Activated T-helper 17 cell treated with anti-CD3 and anti-CD28 coated beads, Interleukin-2, amount 50 U/mL, for 72 hours (primary cell): ENCODE measurements at regions not wholly inside any gene's neighbourhood (a gene's known extent, or its start where the extent isn't known, plus 50 kb on each side); places are given as distances from the start of the nearest gene placed in this dataset.

Source experiments
- ATAC-seq: fragments of 150-1000 bp; cut with Tn5 transposase; replicated peaks from 2 replicates; pipeline ENCODE4 v1.10.0; 2021; ENCODE audit warnings: mild to moderate bottlenecking, moderate library complexity
- H3K27ac Mint-ChIP-seq: one replicate; pipeline ENCODE4 v1.8.0; 2022; ENCODE audit warnings: mixed read lengths
- H3K27me3 Mint-ChIP-seq: one replicate; pipeline ENCODE4 v1.8.0; 2022; ENCODE audit warnings: mixed read lengths
- H3K36me3 Mint-ChIP-seq: one replicate; pipeline ENCODE4 v1.8.0; 2022; ENCODE audit warnings: low read depth, mild to moderate bottlenecking, mixed read lengths
- H3K4me1 Mint-ChIP-seq: one replicate; pipeline ENCODE4 v1.8.0; 2022; ENCODE audit warnings: mixed read lengths
- H3K4me3 Mint-ChIP-seq: one replicate; pipeline ENCODE4 v1.8.0; 2022; ENCODE audit warnings: mild to moderate bottlenecking, mixed read lengths
- H3K9me3 Mint-ChIP-seq: one replicate; pipeline ENCODE4 v1.8.0; 2022; ENCODE audit warnings: mixed read lengths

DNA sequence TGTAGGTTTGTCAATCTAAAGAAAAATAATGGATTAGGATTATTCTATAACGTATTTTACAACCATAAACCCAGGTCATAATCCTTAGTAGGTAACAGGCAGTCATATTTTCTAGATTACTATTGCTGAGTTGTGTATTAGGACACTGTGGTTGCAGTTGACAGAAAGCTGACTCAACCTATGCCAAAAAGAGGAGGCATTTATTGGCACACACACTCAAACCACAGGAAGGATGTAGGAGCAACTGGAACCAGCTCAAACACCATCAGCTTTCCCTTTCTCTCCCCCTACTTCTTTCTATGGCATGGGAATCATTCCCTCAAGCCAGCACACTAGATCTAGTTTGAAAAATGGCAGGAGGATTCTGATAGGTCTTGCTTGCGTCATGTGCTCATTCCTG lies 136.4 kb upstream of the FAM9C start:
- H3K4me1 Mint-ChIP-seq = no peaks in the 10 kb centered on the region
- ATAC-seq = peak; percentile 66
- no peak overlapping the region for H3K4me3 Mint-ChIP-seq
- H3K27ac Mint-ChIP-seq = no peak overlapping the region
- no peaks in the 10 kb centered on the region for H3K36me3 Mint-ChIP-seq
- no peaks in the 10 kb centered on the region for H3K9me3 Mint-ChIP-seq
- H3K27me3 Mint-ChIP-seq = no peaks in the 10 kb centered on the region

DNA sequence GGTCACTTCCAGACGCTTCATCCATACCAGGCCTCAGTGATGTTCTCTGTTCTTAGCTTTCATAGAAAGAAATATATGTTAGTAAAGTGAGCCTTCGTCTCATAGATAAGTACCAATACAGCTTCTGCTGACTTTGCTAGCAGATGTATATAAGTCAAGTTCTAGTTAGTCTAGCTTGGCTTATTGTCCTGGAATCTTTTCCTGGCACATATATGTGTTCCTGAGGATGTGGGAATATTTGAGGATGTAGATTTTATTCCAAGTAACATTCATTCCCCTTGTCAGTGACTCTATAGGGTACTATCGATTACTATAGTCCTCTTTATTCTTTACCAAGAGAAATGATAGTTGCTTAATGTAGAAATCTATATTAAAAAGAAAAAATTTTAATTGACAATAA lies 135.2 kb upstream of the FAM9C start:
- no peaks in the 10 kb centered on the region for H3K9me3 Mint-ChIP-seq
- ATAC-seq = no peak
- H3K4me3 Mint-ChIP-seq = no peak overlapping the region
- no peaks in the 10 kb centered on the region for H3K36me3 Mint-ChIP-seq
- H3K4me1 Mint-ChIP-seq = no peaks in the 10 kb centered on the region
- H3K27me3 Mint-ChIP-seq = no peaks in the 10 kb centered on the region
- no peak overlapping the region for H3K27ac Mint-ChIP-seq

DNA sequence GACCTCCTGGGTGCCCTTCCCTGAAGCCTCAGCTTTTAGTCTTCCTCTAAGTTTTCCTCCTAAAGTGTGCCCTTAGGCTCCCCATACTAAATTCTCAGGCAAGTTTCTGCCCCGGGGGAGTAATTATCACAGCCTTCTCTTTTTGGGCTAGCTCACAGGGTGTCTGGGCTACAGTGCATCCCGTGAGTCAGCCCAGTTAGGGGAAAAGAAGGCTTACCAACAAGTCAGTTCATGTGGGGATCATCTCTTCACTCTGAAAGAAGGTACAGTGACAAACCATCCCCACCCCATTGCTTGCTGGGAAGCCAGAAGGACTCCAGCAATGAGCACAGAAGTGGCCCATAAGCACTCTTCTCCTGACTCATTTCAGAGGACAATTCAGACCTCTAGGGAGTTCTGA lies 134.7 kb upstream of the FAM9C start:
- Mint-ChIP-seq H3K4me3 (no peak overlapping the region), H3K27ac (no peak overlapping the region), H3K4me1 (no peaks in the 10 kb centered on the region), H3K27me3 (no peaks in the 10 kb centered on the region), H3K9me3 (no peaks in the 10 kb centered on the region), H3K36me3 (no peaks in the 10 kb centered on the region)
- ATAC-seq = no peak

DNA sequence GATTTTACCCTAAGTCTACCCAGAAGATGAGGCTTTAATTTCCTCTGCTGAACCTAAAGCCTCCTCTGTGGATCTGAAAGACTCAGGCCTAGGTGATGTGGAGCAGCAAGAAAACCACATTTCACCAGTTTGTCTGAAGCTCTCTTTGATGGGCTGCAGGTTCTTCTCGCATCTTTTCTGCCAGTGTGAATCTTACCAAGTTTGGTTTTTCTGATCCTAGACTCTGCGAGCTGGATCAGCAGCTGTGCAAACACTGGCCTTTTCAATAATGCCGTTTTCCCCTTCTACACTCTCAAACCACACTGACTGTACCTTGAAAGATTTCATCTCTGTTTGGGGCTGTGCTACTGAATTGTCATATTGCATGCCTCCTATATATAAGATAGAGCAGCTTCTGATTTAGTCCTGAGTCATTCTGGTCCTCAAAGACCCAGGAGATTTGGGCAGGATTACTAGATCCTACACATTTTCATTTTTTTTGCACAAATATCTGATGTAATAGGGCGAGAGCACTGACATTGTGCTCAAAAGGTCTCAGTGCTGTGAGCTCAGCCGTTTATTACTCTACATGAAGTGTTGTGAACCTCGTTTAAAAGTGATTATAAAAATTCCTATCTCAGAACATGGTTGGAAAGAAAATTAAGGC lies 133.6 kb upstream of the FAM9C start:
- H3K27me3 Mint-ChIP-seq = no peaks in the 10 kb centered on the region
- ATAC-seq = no peak
- H3K4me1 Mint-ChIP-seq = no peaks in the 10 kb centered on the region
- no peak overlapping the region for H3K27ac Mint-ChIP-seq
- no peaks in the 10 kb centered on the region for H3K9me3 Mint-ChIP-seq
- no peaks in the 10 kb centered on the region for H3K36me3 Mint-ChIP-seq
- no peak overlapping the region for H3K4me3 Mint-ChIP-seq

DNA sequence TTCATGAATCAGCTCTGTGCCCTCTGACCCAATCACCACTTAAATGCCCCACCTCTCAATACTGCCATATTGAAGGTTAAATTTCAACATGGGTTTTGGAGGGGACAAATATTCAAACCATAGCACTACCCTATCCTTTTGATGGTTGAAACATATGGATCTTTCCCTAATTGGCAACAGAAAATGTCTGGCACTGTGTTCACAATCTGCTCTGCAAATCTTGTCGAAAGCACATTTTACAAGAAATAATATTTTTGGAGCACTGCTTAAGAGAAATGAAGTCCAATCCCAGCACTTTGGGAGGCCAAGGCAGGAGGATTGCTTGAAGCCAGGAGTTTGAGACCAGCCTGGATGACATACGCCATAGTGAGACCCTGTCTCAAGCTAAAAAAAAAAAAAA lies 130.6 kb upstream of the FAM9C start:
- Mint-ChIP-seq H3K9me3 (no peaks in the 10 kb centered on the region), H3K27me3 (no peaks in the 10 kb centered on the region), H3K36me3 (no peaks in the 10 kb centered on the region), H3K4me3 (no peak overlapping the region), H3K27ac (no peak overlapping the region), H3K4me1 (no peaks in the 10 kb centered on the region)
- ATAC-seq = no peak

DNA sequence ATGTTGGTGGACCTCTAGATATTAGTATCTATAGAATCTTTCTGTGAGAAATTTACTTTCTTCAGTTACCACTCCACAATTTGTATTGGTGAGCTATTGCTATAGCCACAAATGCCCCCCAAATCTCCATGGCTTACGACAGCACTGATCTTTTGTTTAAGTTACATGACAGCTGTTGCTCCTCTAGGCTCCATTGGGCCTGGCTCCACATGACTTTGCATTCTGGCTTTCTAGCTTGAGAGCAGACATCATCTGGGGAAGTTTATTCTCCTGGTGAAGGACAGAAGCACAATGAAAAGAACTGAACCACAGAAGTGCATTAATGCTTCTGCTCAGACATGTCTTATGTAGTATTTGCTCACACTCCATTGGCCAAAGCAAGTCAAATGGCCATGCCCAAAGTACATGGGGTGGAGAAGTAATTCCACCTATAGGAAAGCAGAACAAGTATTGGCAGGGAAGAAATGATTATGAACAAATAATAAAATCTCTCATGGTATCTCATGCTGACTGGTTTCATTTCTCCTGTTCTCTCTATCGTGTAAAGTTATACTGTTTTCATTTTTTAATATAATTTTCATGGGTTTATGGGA lies 126.6 kb upstream of the FAM9C start:
- no peak overlapping the region for H3K4me3 Mint-ChIP-seq
- H3K27me3 Mint-ChIP-seq = no peaks in the 10 kb centered on the region
- no peak for ATAC-seq
- H3K9me3 Mint-ChIP-seq = peaks cover 3% of the 10 kb centered on the region
- no peaks in the 10 kb centered on the region for H3K36me3 Mint-ChIP-seq
- H3K4me1 Mint-ChIP-seq = peaks cover 15% of the 10 kb centered on the region
- no peak overlapping the region for H3K27ac Mint-ChIP-seq

DNA sequence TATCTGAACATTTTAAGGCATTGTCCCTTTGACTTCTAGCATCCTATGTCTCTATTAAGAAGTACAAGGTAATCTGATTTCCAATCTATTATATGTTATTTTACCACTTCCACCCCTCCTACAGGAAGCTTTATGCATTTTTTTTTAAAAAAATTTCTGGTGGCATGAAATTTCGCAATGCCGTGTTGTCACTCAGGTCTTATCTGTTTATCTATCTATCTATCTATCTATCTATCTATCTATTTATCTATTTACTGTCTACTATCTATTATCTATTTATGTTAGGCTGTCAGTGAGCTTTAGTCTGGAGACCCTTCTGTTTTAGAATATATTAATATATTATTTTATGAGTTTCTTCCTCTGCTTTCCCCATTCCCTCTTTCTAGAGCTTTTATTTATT lies 125.3 kb upstream of the FAM9C start:
- H3K4me3 Mint-ChIP-seq = no peak overlapping the region
- peaks cover 18% of the 10 kb centered on the region for H3K4me1 Mint-ChIP-seq
- no peak overlapping the region for H3K27ac Mint-ChIP-seq
- no peak for ATAC-seq
- peaks cover 4% of the 10 kb centered on the region for H3K9me3 Mint-ChIP-seq
- H3K36me3 Mint-ChIP-seq = no peaks in the 10 kb centered on the region
- H3K27me3 Mint-ChIP-seq = no peaks in the 10 kb centered on the region

DNA sequence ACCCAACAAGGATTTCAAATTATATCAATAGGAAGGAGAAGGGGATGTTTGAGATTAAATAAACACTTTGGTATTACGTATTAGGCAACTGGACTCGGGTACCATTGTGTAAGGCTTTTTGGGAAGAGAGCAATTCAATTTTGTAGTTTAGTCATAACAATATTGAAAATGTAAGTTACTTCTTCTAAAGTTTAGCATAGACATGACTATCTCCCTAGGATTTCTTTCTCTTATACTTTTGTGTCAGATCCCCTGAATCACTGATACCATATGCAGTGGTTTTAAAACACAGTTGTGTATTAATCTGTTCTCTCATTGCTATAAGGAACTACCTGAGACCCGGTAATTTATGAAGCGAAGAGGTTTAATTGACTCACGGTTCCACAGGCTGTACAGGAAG lies 123.8 kb upstream of the FAM9C start:
- H3K4me3 Mint-ChIP-seq = peak overlapping the region; percentile 59
- peak; percentile 91 for ATAC-seq

DNA sequence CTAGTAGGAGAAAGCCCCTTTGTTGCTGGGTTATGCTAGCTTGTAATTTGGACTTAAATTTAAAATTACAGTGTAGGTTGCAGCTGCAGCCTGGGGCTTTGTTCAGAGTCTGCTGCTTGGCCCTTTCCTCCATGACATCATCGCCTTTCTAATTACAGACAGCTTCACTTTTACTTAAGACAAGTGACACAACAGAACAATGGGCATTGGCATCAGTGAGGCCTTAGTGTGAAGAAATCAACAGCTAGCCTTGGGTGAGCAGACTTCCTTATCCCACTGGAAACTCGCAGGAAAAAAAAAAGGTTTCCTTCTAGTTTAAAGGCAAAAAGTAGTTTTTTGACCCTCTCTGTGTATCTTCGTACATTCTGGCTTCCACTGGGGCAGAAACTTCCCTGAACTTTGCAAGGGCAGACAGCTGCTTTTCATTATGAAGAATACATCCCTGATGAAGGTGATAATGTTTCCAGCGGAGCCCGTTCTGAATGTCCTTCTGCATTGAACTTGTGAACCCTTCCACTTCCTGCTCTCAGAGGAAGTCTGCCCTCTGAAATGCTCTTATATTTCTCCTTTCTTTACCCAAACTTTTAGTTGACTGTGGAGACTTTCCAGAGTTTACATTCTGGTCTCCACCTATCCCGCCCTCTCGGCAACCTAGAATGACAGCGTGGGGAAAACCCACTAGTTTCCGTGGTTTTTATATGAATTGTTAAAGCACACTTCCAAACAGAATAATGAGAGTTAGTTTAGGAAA lies 123.2 kb upstream of the FAM9C start:
- Mint-ChIP-seq H3K9me3 (peaks cover 4% of the 10 kb centered on the region), H3K27me3 (no peaks in the 10 kb centered on the region), H3K36me3 (no peaks in the 10 kb centered on the region), H3K4me1 (peaks cover 18% of the 10 kb centered on the region), H3K4me3 (peak overlapping the region; percentile 59), H3K27ac (peak overlapping the region; percentile 93)
- peak; percentile 81 for ATAC-seq

More for the DNA sequence above, 123.8 kb upstream of the FAM9C start:
- peak overlapping the region; percentile 93 for H3K27ac Mint-ChIP-seq
- H3K4me1 Mint-ChIP-seq = peaks cover 18% of the 10 kb centered on the region
- H3K27me3 Mint-ChIP-seq = no peaks in the 10 kb centered on the region
- peaks cover 4% of the 10 kb centered on the region for H3K9me3 Mint-ChIP-seq
- no peaks in the 10 kb centered on the region for H3K36me3 Mint-ChIP-seq

DNA sequence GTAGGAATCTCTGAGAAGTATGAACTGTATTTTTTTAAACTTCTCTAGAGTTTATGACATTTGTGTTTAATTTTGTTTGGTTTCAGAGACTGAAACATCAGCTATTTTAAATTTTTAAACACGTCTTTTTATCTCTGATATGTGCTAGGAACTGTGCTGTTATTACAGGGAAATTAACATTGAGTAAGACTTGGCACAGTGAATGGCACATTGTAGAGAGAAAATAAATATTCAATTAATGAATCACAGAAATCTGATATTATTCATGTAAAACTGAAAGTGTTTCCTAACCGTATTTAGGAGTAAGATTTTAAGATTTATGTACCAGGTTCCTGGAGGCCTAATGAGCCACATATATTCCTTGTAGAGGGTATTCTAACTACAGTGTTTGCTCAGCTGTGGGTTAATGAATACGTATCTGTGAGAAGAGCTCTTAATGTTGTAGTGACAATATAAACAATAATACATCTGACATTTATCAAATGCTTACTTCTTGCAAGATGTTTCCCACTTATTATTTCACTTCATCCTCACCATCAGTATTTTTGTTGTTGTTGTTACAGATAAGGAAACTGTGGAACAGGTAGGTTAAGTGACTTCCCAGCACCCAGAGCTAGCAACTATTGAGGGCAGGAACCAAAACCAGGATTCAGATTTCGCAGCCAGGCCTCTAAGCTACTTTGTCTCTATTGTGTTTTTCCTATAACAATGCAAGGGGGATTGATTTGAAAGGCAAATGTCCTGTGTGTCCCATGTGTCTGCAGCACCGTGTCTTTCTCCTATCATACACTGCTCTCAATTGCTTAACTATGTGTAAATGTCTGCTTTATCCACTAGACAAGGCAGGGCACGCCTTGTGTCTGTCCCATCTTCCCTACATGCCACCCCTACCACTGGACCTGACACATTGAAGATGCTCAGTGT lies 121.1 kb upstream of the FAM9C start:
- Mint-ChIP-seq H3K4me1 (peaks cover 18% of the 10 kb centered on the region), H3K4me3 (no peak overlapping the region), H3K27me3 (no peaks in the 10 kb centered on the region), H3K9me3 (peaks cover 4% of the 10 kb centered on the region), H3K27ac (no peak overlapping the region), H3K36me3 (no peaks in the 10 kb centered on the region)
- no peak for ATAC-seq

DNA sequence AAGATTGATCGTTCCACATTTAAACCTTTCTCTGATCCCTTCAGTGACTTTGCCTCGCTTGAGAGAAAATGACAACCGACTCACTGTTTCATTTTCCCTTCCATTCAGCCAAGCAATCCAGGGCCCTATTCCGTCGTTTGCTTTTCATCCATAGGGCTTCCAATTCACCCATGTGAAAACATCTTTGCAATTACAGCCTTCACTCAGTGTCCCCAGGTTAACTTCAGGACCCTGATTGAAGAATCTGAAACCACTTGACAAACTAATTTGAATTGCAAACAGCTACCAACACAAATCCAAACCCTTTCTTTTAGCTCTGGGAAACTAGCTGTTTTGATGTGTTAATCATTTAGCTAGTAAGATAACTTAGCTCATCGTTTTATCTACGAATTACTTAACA lies 120.2 kb upstream of the FAM9C start:
- no peak overlapping the region for H3K27ac Mint-ChIP-seq
- no peaks in the 10 kb centered on the region for H3K36me3 Mint-ChIP-seq
- H3K4me1 Mint-ChIP-seq = peaks cover 18% of the 10 kb centered on the region
- no peaks in the 10 kb centered on the region for H3K27me3 Mint-ChIP-seq
- peaks cover 4% of the 10 kb centered on the region for H3K9me3 Mint-ChIP-seq
- H3K4me3 Mint-ChIP-seq = no peak overlapping the region
- no peak for ATAC-seq

DNA sequence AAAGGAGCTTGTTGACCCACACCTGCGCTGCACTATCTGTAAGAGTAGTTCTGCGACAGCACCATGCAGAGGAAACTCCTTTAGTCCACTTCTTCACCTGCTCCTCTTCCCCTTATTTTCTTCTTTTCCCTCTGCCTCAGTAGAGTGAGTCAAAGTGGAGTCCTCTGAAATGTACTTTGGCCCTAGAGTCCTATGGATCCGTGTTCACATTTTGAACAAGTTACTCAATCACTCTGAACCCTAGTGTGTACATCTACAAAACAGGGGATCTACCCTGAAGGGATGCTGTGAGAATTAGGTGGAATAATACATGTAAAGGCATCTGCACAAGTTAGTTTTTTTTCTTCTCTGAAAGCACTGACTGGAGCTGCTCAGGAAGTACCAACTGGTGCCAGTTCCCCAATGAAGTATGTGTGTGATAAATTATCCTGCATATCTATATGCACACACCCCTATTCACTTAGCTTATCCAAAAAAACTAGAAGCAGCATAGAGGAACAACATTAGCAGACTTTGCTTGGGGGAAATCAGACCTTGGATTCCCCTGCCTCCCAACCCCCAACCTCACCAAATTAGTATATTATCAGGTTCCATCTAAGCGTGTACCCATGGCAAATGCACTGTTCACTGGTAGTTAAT lies 118.5 kb upstream of the FAM9C start:
- no peak for ATAC-seq
- no peaks in the 10 kb centered on the region for H3K36me3 Mint-ChIP-seq
- H3K27me3 Mint-ChIP-seq = no peaks in the 10 kb centered on the region
- peaks cover 4% of the 10 kb centered on the region for H3K9me3 Mint-ChIP-seq
- H3K4me1 Mint-ChIP-seq = peaks cover 10% of the 10 kb centered on the region
- H3K4me3 Mint-ChIP-seq = no peak overlapping the region
- no peak overlapping the region for H3K27ac Mint-ChIP-seq

DNA sequence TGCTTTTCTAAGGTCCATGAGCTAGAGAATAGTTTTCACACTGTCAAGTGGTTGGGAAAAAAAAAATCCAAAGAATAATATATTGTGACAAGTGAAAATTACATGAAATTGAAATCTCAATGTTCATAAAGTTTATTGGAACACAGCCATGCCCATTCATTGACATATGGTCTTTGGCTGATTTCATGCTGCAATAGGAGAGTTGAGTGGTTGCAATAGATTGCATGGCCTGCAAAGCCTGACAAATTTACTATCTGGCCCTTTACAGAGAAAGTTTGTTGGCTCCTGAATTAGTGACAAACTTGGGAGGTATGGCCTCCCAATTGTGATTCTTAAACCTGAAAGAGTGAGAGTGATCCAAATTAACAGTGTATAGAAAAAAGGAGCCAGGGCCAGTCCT lies 115.5 kb upstream of the FAM9C start:
- H3K36me3 Mint-ChIP-seq = no peaks in the 10 kb centered on the region
- H3K27me3 Mint-ChIP-seq = no peaks in the 10 kb centered on the region
- H3K27ac Mint-ChIP-seq = no peak overlapping the region
- no peaks in the 10 kb centered on the region for H3K4me1 Mint-ChIP-seq
- no peak for ATAC-seq
- no peaks in the 10 kb centered on the region for H3K9me3 Mint-ChIP-seq
- H3K4me3 Mint-ChIP-seq = no peak overlapping the region

DNA sequence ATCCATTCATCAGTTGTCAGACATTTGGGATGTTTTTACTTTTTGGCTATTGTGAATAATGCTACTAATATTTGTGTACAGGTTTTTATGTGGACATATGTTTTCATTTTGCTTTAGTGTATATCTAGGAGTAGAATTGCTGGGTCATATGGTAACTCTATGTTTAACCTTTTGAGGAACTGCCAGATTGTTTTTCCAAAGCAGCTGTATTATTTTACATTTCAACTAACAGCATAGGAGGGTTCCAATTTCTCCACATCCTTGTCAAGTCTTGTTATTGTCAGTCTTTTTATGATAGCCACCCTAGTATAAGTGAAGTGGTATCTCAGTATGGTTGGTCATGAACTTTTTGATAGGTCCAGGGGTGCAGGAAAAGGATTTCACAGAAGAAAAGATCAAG lies 114.5 kb upstream of the FAM9C start:
- Mint-ChIP-seq H3K4me3 (no peak overlapping the region), H3K4me1 (no peaks in the 10 kb centered on the region), H3K27ac (no peak overlapping the region), H3K9me3 (no peaks in the 10 kb centered on the region), H3K36me3 (no peaks in the 10 kb centered on the region), H3K27me3 (no peaks in the 10 kb centered on the region)
- no peak for ATAC-seq
